Muscle of leg (tissue), 3 donors: ENCODE measurements at regions not wholly inside any gene's neighbourhood (a gene's known extent, or its start where the extent isn't known, plus 50 kb on each side); places are given as distances from the start of the nearest gene placed in this dataset.

ENCODE experiments used
- DNase-seq: peaks from one replicate; pipeline ENCODE4 v3.0.0; 2013
- H3K27ac ChIP-seq: one replicate; pipeline ENCODE4 v1.5.1; 2013; ENCODE audit warnings: mild to moderate bottlenecking, low read length, control low read depth
- H3K27me3 ChIP-seq: one replicate; pipeline ENCODE4 v1.6.1; 2013; ENCODE audit warnings: low read length; ENCODE audit not compliant: control insufficient read depth, insufficient read depth
- H3K36me3 ChIP-seq: one replicate; pipeline ENCODE4 v1.6.1; 2013; ENCODE audit warnings: low read length; ENCODE audit not compliant: control insufficient read depth, insufficient read depth
- H3K4me1 ChIP-seq: one replicate; pipeline ENCODE4 v1.6.1; 2013; ENCODE audit warnings: low read length; ENCODE audit not compliant: control insufficient read depth, insufficient read depth
- H3K4me3 ChIP-seq: one replicate; pipeline ENCODE4 v1.5.1; 2013; ENCODE audit warnings: low read length, control low read depth
- H3K9me3 ChIP-seq: replicated peaks from 2 replicates; pipeline ENCODE4 v1.6.1; 2013; ENCODE audit warnings: low read depth, low read length; ENCODE audit not compliant: control insufficient read depth
- WGBS: methylation state at CpG from one replicate; pipeline ENCODE4 v1.1.5; 2013; ENCODE audit warnings: missing lambda C conversion rate; ENCODE audit not compliant: insufficient coverage; 5-methylcytosine and 5-hydroxymethylcytosine counted together

DNA sequence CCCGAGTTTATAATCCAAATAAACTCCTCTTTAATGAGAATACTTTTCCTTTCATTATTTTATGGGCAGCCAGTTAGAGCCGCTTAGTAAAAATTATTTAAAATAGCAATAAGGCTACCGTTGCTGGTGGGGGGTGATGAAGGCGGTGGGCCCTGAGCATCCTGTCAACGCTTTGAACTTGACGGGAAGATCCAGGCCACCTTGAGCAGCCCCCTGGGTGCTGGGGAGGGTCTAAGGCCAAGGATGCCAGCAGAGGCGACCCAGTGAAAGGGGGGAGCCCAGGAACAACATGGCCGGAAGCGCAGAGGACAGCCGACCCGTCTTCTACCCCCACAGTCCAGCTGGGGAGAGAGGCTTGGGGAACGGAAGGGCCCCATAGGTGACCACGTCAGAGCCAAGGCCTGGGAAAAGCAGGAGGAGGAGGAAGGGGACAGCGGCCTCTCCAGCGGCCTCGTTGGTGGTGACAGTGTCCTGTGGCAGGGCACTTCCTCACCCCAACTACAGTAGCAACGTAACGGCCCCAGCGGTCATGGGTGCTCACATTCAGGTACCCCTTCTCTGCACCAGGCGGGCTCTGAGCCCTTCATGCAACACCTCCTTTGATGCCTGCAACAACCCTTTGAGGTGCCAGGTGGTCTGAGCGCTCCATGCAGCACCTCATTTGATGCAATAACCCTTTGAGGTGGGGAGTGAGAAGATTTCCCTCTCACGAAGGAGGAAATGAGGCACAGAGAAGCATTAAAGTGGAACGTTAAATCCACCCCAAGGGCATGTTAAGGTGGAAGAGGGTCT, 695.3 kb downstream of the TBC1D22A start:
- no peak for DNase-seq
- Histone ChIP-seq H3K27ac (no peak overlapping the region), H3K27me3 (no peaks in the 10 kb centered on the region), H3K36me3 (no peaks in the 10 kb centered on the region), H3K9me3 (peaks cover 2% of the 10 kb centered on the region), H3K4me3 (no peak overlapping the region), H3K4me1 (no peaks in the 10 kb centered on the region)
- WGBS: 87% methylated on average over 9 of the region's 23 CpGs

DNA sequence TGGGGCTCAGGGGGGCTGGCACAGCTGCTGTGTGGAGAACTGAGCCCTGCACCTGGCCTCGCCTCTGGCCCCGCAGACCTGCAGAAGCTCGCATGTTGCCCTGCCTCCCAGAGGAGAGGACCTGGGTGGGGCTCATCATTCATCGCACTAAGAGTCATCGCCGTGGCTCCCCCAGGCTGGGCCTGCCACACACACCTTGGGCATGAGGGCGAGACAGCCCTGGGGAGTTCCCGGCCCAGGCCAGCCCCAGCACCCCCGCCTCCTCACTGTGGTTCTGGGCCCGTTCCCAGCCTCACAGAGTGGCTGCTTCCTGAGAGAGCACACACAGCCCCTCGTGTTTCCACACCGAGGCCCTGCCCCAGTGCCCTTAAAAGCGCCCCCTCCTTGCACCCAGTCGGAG, 694.6 kb downstream of the TBC1D22A start:
- no peaks in the 10 kb centered on the region for H3K4me1 ChIP-seq
- H3K27ac ChIP-seq: no peak overlapping the region
- no peak for DNase-seq
- 88% methylated on average over 14 of the region's 14 CpGs for WGBS
- H3K9me3 ChIP-seq: peaks cover 2% of the 10 kb centered on the region
- H3K4me3 ChIP-seq: no peak overlapping the region
- no peaks in the 10 kb centered on the region for H3K27me3 ChIP-seq
- no peaks in the 10 kb centered on the region for H3K36me3 ChIP-seq

DNA sequence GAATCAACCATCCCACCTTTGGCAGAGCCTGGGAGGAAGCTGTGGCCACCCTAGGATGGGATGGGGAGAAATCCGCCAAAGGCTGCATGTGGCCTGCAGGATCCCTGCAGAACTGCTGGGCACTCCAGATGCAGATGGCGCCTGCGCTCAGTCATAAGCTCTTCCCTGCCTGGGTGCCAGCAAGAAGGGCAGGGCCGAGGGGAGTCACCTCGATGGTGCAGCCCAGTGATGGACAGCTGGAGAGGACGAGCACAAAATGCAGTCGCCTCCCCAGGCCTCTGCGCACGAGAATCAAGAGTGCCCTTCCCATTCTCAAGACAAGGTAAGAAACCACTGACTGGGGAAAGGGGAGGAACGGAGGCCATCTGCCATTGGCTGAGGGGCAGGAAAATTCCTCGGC, 693.6 kb downstream of the TBC1D22A start:
- Histone ChIP-seq H3K9me3 (peaks cover 2% of the 10 kb centered on the region), H3K4me3 (no peak overlapping the region), H3K27ac (no peak overlapping the region), H3K36me3 (no peaks in the 10 kb centered on the region), H3K4me1 (no peaks in the 10 kb centered on the region), H3K27me3 (no peaks in the 10 kb centered on the region)
- 76% methylated on average over 10 of the region's 11 CpGs for WGBS
- no peak for DNase-seq

DNA sequence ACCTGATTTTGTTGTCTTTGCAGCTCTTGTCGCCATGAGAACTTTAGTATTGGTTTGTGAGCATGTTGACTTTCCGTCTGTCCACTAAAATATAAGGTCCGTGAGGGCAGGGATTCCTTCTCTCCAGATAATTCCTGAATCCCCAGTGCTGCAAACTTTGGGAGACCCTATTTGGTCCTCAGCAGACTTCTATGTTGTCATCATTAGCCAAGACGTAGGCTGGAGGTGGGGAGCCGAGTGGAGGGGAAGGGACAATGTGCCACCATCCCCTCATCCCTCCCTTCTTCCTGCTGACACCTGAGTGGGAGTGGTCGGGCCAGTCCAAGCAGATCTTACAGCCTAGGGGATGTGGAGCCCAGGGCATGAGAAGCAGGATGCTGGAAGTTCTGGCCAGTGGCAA, 690.6 kb downstream of the TBC1D22A start:
- no peak for DNase-seq
- WGBS: no CpG with 5 or more reads among the region's 6 CpGs
- no peaks in the 10 kb centered on the region for H3K4me1 ChIP-seq
- no peak overlapping the region for H3K4me3 ChIP-seq
- H3K27ac ChIP-seq: no peak overlapping the region
- H3K36me3 ChIP-seq: no peaks in the 10 kb centered on the region
- peaks cover 2% of the 10 kb centered on the region for H3K27me3 ChIP-seq
- peaks cover 2% of the 10 kb centered on the region for H3K9me3 ChIP-seq

DNA sequence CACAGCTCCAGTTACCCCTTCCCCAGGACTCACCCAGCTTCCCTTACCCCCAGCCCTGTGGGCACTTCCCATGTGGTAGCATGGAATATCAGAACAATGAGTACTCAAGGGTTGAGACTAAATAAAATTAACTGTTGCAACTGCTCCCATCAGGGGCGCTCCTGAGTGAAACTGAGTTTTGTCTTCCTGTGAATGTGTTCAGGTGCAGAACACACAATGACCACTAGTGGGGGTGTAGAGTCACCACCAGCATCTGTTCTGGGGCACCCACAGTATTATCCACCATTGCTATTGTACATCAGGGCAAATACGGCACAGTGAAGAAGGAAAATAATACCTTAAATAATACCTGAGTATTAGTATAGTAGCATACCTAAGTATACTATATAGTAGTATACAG, 689.7 kb downstream of the TBC1D22A start:
- Histone ChIP-seq H3K27me3 (peaks cover 2% of the 10 kb centered on the region), H3K36me3 (no peaks in the 10 kb centered on the region), H3K4me1 (no peaks in the 10 kb centered on the region), H3K9me3 (peaks cover 2% of the 10 kb centered on the region), H3K4me3 (no peak overlapping the region), H3K27ac (no peak overlapping the region)
- 89% methylated on average over 1 of the region's 2 CpGs for WGBS
- no peak for DNase-seq

DNA sequence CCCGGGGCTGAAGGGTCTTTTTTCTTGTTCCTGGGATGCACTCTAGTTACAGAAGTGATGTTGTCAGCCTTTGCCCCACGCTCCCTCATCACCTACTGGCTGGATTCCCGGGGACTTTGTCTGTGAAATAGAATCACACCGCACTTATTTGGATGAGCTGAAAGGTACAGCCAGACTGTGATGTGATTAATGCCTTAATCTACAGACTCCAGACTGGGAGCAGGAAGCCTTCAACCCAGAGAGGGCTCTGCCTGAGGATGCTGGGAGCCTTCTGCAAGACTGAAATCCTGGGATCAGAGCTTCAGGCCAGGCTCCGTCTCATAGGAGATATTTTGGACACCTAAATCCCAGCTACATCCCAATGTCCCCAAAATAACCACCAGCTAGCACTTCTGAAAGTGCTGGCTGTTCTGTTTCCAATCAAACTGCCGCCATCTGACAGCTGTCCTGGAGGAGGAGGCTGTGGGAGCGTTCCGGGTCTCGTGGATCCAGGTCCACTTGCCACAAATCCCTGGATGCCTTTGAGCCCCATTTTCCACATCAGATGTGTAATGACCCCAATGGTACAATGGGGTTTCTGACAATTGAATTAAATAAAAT, 688.5 kb downstream of the TBC1D22A start:
- H3K27me3 ChIP-seq: peaks cover 2% of the 10 kb centered on the region
- 67% methylated on average over 3 of the region's 9 CpGs for WGBS
- H3K4me1 ChIP-seq: peaks cover 6% of the 10 kb centered on the region
- H3K9me3 ChIP-seq: peaks cover 2% of the 10 kb centered on the region
- H3K4me3 ChIP-seq: no peak overlapping the region
- H3K27ac ChIP-seq: no peak overlapping the region
- H3K36me3 ChIP-seq: no peaks in the 10 kb centered on the region
- peak; percentile 14 for DNase-seq

DNA sequence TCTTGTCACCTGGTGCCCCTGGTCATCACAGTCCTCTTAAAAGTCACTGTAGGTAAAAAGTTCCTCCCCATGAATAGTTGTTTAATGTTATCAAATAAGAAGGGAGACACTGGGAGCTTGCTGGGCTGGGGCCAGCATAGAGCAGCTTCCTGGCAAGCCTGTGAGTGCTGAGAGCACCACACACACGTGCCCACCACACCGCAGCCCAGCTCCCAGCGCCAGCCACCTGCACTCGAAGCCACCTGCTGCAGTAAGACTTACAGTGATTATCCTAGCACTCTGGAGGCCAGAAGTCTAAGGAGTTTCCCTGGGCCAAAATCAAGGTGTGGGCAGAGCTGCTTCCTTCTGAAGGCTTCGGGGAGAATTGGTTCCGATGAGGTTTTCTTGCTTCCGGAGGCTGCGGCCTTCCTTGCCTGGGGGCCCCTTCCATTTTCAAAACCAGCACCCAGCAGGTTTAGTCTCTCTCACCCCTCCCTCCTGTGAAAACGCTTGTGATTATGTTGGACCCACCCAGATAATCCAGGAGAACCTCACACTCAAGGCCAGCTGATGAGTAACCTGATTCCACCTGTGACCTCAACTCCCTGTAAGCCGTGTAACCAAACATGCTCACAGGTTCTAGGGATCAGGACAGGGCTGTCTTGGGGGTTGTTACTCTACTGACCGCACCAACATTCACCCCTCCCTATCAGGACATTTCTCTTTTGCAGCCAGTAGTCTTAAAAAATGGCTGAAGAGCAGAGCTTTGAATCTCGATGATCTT, 687.2 kb downstream of the TBC1D22A start:
- Histone ChIP-seq H3K36me3 (no peaks in the 10 kb centered on the region), H3K4me1 (peaks cover 8% of the 10 kb centered on the region), H3K9me3 (peaks cover 2% of the 10 kb centered on the region), H3K27me3 (peaks cover 2% of the 10 kb centered on the region), H3K4me3 (no peak overlapping the region), H3K27ac (no peak overlapping the region)
- DNase-seq: no peak
- WGBS: 76% methylated on average over 12 of the region's 12 CpGs

DNA sequence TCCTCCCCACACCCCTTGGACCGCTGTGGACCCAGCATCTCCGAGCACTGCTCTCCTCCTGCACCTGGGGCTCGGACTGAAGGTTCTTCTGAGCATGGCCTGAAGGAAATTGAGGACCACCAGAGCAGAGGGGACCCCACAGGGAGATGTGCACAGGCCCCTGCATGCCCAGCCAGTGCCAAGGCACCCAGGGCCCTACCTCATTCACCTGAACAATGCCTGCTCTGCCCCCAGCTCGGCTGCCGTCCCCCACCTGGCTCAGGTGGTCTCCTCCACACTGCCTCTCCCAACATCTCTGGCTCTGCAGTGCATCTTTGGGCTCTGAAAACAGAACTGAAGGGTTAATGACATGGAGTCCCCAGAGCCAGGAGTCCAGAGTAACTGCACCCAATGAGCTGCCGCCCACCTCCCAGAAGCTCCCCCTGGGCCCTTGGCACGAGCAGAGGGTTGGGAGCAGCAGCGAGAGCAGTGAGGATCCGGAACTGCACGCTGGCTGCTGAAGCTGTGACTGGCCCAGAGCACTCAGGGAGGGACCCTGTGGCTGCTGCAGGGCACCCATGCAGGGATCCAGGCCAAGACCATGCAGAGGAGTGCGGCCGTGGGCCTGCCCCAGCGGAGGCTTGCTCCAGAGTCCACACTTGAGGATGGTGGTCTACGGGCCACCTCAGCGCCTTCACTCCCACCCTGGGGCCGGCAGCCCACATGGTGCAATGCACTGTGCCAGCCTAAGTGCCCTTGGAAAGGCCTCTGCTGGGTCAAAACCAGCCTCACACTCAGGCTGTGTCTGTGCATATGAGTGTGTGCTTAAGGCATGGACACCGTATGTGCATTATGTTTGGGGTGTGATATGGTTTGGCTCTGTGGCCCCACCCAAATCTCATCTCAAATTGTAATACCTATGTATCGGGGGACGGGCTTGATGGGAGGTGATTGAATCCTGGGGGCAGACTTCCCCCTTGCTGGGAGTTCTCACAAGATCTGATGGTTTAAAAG, 686.1 kb downstream of the TBC1D22A start:
- peaks cover 2% of the 10 kb centered on the region for H3K27me3 ChIP-seq
- no peak overlapping the region for H3K27ac ChIP-seq
- H3K4me3 ChIP-seq: no peak overlapping the region
- no peak for DNase-seq
- peaks cover 2% of the 10 kb centered on the region for H3K9me3 ChIP-seq
- no peaks in the 10 kb centered on the region for H3K36me3 ChIP-seq
- 81% methylated on average over 16 of the region's 19 CpGs for WGBS
- H3K4me1 ChIP-seq: peaks cover 11% of the 10 kb centered on the region

DNA sequence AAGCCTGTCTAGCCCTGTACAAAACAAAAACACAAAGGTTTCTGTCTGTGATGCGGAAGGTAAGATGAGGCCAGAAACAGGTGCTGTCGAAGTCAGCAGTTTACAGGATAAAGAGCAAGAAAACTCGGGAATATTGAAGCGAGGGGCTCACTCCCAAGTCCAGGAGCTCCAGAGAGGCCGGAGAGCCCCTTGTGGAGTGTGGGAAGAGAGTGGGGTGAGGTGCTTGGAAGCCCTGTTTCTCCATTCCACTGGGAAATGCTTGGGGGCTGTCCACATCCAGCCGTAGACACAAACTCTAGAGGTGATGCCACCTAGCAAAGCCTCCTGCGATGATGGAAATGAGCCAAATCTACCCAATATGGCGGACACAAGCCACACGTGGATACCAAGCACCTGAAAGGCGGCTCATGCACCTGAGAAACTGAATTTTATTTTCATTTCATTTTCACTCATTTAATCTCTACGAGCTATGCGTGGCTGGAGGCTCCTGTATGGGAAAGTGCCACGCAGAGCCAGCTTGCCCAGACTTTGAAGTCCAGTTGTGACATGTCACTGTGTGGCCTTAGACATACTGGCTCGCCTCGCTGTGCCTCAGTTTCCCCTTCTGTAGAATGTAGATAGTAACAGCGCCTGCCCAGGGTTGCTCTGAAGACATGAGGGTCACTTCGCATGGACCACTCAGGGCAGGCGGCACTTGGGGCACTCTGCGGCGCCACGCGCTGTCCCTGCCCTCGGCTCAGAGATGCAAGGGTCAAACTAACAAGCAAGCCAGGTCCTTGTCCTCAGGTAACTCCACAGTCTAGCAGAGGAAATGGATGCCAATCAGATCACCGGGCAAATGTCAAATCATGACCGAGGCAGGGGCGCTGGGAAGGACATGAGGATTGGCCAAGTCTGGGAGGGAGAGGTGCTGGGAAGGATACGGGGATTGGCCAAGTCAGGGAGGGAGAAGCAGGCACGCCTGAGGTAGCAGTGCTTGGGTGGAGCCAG, 684.7 kb downstream of the TBC1D22A start:
- H3K4me3 ChIP-seq: no peak overlapping the region
- DNase-seq: no peak
- H3K27me3 ChIP-seq: peaks cover 2% of the 10 kb centered on the region
- 89% methylated on average over 25 of the region's 28 CpGs for WGBS
- no peaks in the 10 kb centered on the region for H3K36me3 ChIP-seq
- H3K27ac ChIP-seq: no peak overlapping the region
- H3K9me3 ChIP-seq: peaks cover 4% of the 10 kb centered on the region
- H3K4me1 ChIP-seq: peaks cover 11% of the 10 kb centered on the region
